Adrenal gland (tissue), 5 donors: ENCODE measurements at regions not wholly inside any gene's neighbourhood (a gene's known extent, or its start where the extent isn't known, plus 50 kb on each side); places are given as distances from the start of the nearest gene placed in this dataset.

Experiments
- CTCF ChIP-seq, 6 experiments: fragments of 450-650 bp in 4 of 6; fragments of 200-600 bp in 2 of 6; sonication (generic) in 1 of 6; IDR thresholded peaks; 1 replicate in 5 of 6; 2 replicates in 1 of 6; pipeline versions ENCODE4 v1.5.1 to v1.8.0; 2016 to 2021; ENCODE audit warnings: antibody characterized with exemption in 6 of 6, mild to moderate bottlenecking in 2 of 6, moderate library complexity in 1 of 6
- POLR2A ChIP-seq, 2 donors: fragments of 450-650 bp; IDR thresholded peaks; one replicate each; pipeline ENCODE4 v1.6.1; 2017; ENCODE audit warnings: antibody characterized with exemption in 2 of 2, mild to moderate bottlenecking in 2 of 2, moderate library complexity in 1 of 2
- donor health status: DM: no; HTN: no; CAD: no.

GRCh38 chr15:98143116-98143515 lies 182.6 kb downstream of the ARRDC4 start:
- TF ChIP-seq CTCF (IDR thresholded peaks at IDR 0.05) (no peak), POLR2A (IDR thresholded peaks at IDR 0.05) (no peak)
